Ishikawa (cell line): ENCODE measurements at regions not wholly inside any gene's neighbourhood (a gene's known extent, or its start where the extent isn't known, plus 50 kb on each side); places are given as distances from the start of the nearest gene placed in this dataset.

ENCODE experiments used
- EGR1 ChIP-seq: IDR thresholded peaks from 2 replicates; pipeline ENCODE4 v1.6.1; 2012
- MAX ChIP-seq: IDR thresholded peaks from 2 replicates; pipeline ENCODE4 v1.6.1; 2012
- REST ChIP-seq: IDR thresholded peaks from 2 replicates; pipeline ENCODE4 v1.6.1; 2012; ENCODE audit warnings: low read depth, mild to moderate bottlenecking
- TAF1 ChIP-seq: IDR thresholded peaks from 2 replicates; pipeline ENCODE4 v1.6.1; 2012; ENCODE audit warnings: low read depth, mild to moderate bottlenecking

GRCh38 chr16:86708431-86708830, 130.1 kb downstream of the FOXL1 start:
- TF ChIP-seq REST = no peak
- TF ChIP-seq MAX = no peak
- no peak for TF ChIP-seq TAF1
- no peak for TF ChIP-seq EGR1
